IPS-18a (cell line): ENCODE measurements at regions not wholly inside any gene's neighbourhood (a gene's known extent, or its start where the extent isn't known, plus 50 kb on each side); places are given as distances from the start of the nearest gene placed in this dataset.

ENCODE experiments used
- H3K27ac ChIP-seq: one replicate; pipeline ENCODE4 v1.5.1; 2013; ENCODE audit warnings: low read length
- H3K27me3 ChIP-seq: one replicate; pipeline ENCODE4 v1.6.1; 2013; ENCODE audit warnings: mild to moderate bottlenecking, low read length; ENCODE audit not compliant: control insufficient read depth, insufficient read depth
- H3K36me3 ChIP-seq: one replicate; pipeline ENCODE4 v1.6.1; 2013; ENCODE audit warnings: low read depth, low read length; ENCODE audit not compliant: control insufficient read depth
- H3K4me1 ChIP-seq: one replicate; pipeline ENCODE4 v1.6.1; 2013; ENCODE audit warnings: low read depth, low read length; ENCODE audit not compliant: control insufficient read depth
- H3K4me3 ChIP-seq: one replicate; pipeline ENCODE4 v1.5.1; 2013; ENCODE audit warnings: low read length
- H3K9ac ChIP-seq: one replicate; pipeline ENCODE4 v1.6.1; 2013; ENCODE audit warnings: mild to moderate bottlenecking, low read length, moderate library complexity
- H3K9me3 ChIP-seq: one replicate; pipeline ENCODE4 v1.6.1; 2013; ENCODE audit warnings: low read depth, low read length; ENCODE audit not compliant: control insufficient read depth

GRCh38 chr15:98213346-98213979 lies 253.0 kb downstream of the ARRDC4 start:
- Histone ChIP-seq H3K27ac (no peak overlapping the region), H3K4me1 (no peaks in the 10 kb centered on the region), H3K9me3 (no peaks in the 10 kb centered on the region), H3K9ac (no peak overlapping the region), H3K4me3 (no peak overlapping the region), H3K36me3 (no peaks in the 10 kb centered on the region), H3K27me3 (no peaks in the 10 kb centered on the region)

- Histone ChIP-seq H3K9ac (no peak overlapping the region), H3K4me3 (no peak overlapping the region), H3K9me3 (no peaks in the 10 kb centered on the region), H3K36me3 (no peaks in the 10 kb centered on the region), H3K4me1 (no peaks in the 10 kb centered on the region), H3K27me3 (no peaks in the 10 kb centered on the region), H3K27ac (no peak overlapping the region)
These were observed 255.7 kb downstream of the ARRDC4 start for GRCh38 chr15:98216166-98216565.

- Histone ChIP-seq H3K27me3 (no peaks in the 10 kb centered on the region), H3K36me3 (no peaks in the 10 kb centered on the region), H3K4me1 (no peaks in the 10 kb centered on the region), H3K9me3 (no peaks in the 10 kb centered on the region), H3K9ac (no peak overlapping the region), H3K27ac (no peak overlapping the region), H3K4me3 (no peak overlapping the region)
These were observed 256.9 kb downstream of the ARRDC4 start for GRCh38 chr15:98217356-98217755.

GRCh38 chr15:98221144-98221543 lies 260.6 kb downstream of the ARRDC4 start:
- no peaks in the 10 kb centered on the region for H3K9me3 ChIP-seq
- H3K27me3 ChIP-seq, result no peaks in the 10 kb centered on the region
- H3K4me3 ChIP-seq, result no peak overlapping the region
- no peak overlapping the region for H3K9ac ChIP-seq
- no peaks in the 10 kb centered on the region for H3K36me3 ChIP-seq
- no peak overlapping the region for H3K27ac ChIP-seq
- H3K4me1 ChIP-seq, result no peaks in the 10 kb centered on the region

- H3K9me3 ChIP-seq, result no peaks in the 10 kb centered on the region
- H3K27ac ChIP-seq, result no peak overlapping the region
- H3K4me1 ChIP-seq, result no peaks in the 10 kb centered on the region
- H3K36me3 ChIP-seq, result no peaks in the 10 kb centered on the region
- H3K9ac ChIP-seq, result no peak overlapping the region
- no peaks in the 10 kb centered on the region for H3K27me3 ChIP-seq
- no peak overlapping the region for H3K4me3 ChIP-seq
These were observed 261.1 kb downstream of the ARRDC4 start for GRCh38 chr15:98221577-98221976.

GRCh38 chr15:98226149-98226548 lies 265.6 kb downstream of the ARRDC4 start:
- Histone ChIP-seq H3K4me1 (no peaks in the 10 kb centered on the region), H3K27me3 (no peaks in the 10 kb centered on the region), H3K36me3 (no peaks in the 10 kb centered on the region), H3K4me3 (no peak overlapping the region), H3K9me3 (no peaks in the 10 kb centered on the region), H3K27ac (no peak overlapping the region), H3K9ac (no peak overlapping the region)

GRCh38 chr15:98226578-98226977 lies 266.1 kb downstream of the ARRDC4 start:
- Histone ChIP-seq H3K9ac (no peak overlapping the region), H3K27ac (no peak overlapping the region), H3K27me3 (no peaks in the 10 kb centered on the region), H3K36me3 (no peaks in the 10 kb centered on the region), H3K4me3 (no peak overlapping the region), H3K9me3 (no peaks in the 10 kb centered on the region), H3K4me1 (no peaks in the 10 kb centered on the region)

- H3K36me3 ChIP-seq, result no peaks in the 10 kb centered on the region
- H3K4me3 ChIP-seq, result no peak overlapping the region
- H3K27ac ChIP-seq, result no peak overlapping the region
- H3K9ac ChIP-seq, result no peak overlapping the region
- H3K9me3 ChIP-seq, result no peaks in the 10 kb centered on the region
- no peaks in the 10 kb centered on the region for H3K4me1 ChIP-seq
- H3K27me3 ChIP-seq, result no peaks in the 10 kb centered on the region
These were observed 268.3 kb downstream of the ARRDC4 start for GRCh38 chr15:98228846-98229245.

- Histone ChIP-seq H3K27ac (no peak overlapping the region), H3K4me3 (no peak overlapping the region), H3K36me3 (no peaks in the 10 kb centered on the region)
These were observed 270.5 kb downstream of the ARRDC4 start for GRCh38 chr15:98230975-98231374.

GRCh38 chr15:98231696-98232440 lies 271.4 kb downstream of the ARRDC4 start:
- Histone ChIP-seq H3K4me3 (no peak overlapping the region), H3K9ac (no peak overlapping the region), H3K9me3 (no peaks in the 10 kb centered on the region), H3K27me3 (no peaks in the 10 kb centered on the region), H3K4me1 (no peaks in the 10 kb centered on the region), H3K36me3 (no peaks in the 10 kb centered on the region), H3K27ac (no peak overlapping the region)

More at GRCh38 chr15:98230975-98231374, 270.5 kb downstream of the ARRDC4 start:
- Histone ChIP-seq H3K27me3 (no peaks in the 10 kb centered on the region), H3K9ac (no peak overlapping the region), H3K9me3 (no peaks in the 10 kb centered on the region), H3K4me1 (no peaks in the 10 kb centered on the region)

GRCh38 chr15:98232761-98233160 lies 272.3 kb downstream of the ARRDC4 start:
- H3K36me3 ChIP-seq, result no peaks in the 10 kb centered on the region
- no peak overlapping the region for H3K9ac ChIP-seq
- no peaks in the 10 kb centered on the region for H3K27me3 ChIP-seq
- H3K4me3 ChIP-seq, result no peak overlapping the region
- no peak overlapping the region for H3K27ac ChIP-seq
- no peaks in the 10 kb centered on the region for H3K9me3 ChIP-seq
- no peaks in the 10 kb centered on the region for H3K4me1 ChIP-seq

GRCh38 chr15:98233873-98234272 lies 273.4 kb downstream of the ARRDC4 start:
- Histone ChIP-seq H3K4me3 (no peak overlapping the region), H3K9ac (no peak overlapping the region), H3K36me3 (no peaks in the 10 kb centered on the region), H3K4me1 (no peaks in the 10 kb centered on the region), H3K27ac (no peak overlapping the region), H3K27me3 (no peaks in the 10 kb centered on the region), H3K9me3 (no peaks in the 10 kb centered on the region)
